HG02870 (cell line): ENCODE measurements at regions not wholly inside any gene's neighbourhood (a gene's known extent, or its start where the extent isn't known, plus 50 kb on each side); places are given as distances from the start of the nearest gene placed in this dataset.
"Not testable (repeated sequence)": the region's sequence is repeated elsewhere in the genome, so short reads cannot be mapped to it uniquely, and the experiment has no call there.

ENCODE experiments used
- ATAC-seq: cut with Tn5 transposase; IDR thresholded peaks from one replicate; pipeline ENCODE4 v1.9.1; 2021; ENCODE audit warnings: mild to moderate bottlenecking, moderate library complexity; ENCODE audit not compliant: unreplicated experiment

- ATAC-seq: no peak
These were observed 58.5 kb upstream of the DHRS4 start for GRCh38 chr14:23895053-23895419.

- ATAC-seq: no peak
These were observed 58.1 kb upstream of the DHRS4 start for GRCh38 chr14:23895480-23895879.

GRCh38 chr14:23896609-23897153 is 56.9 kb upstream of the DHRS4 start:
- no peak for ATAC-seq

GRCh38 chr14:23897291-23897690 is 56.3 kb upstream of the DHRS4 start:
- ATAC-seq: not testable (repeated sequence)

GRCh38 chr14:23898359-23898758 is 55.2 kb upstream of the DHRS4 start:
- ATAC-seq: not testable (repeated sequence)

GRCh38 chr14:23899788-23900187 is 53.8 kb upstream of the DHRS4 start:
- no peak for ATAC-seq

- ATAC-seq: no peak
These were observed 50.1 kb upstream of the DHRS4 start for GRCh38 chr14:23903442-23903841.
